DLD1 (cell line): ENCODE measurements at regions not wholly inside any gene's neighbourhood (a gene's known extent, or its start where the extent isn't known, plus 50 kb on each side); places are given as distances from the start of the nearest gene placed in this dataset.

Source experiments
- in situ Hi-C: cut with HindIII; loops from 2 replicates; pipeline ENCODE4 v1.10.0; 2017; ENCODE audit warnings: low sequenced_read_pairs

DNA sequence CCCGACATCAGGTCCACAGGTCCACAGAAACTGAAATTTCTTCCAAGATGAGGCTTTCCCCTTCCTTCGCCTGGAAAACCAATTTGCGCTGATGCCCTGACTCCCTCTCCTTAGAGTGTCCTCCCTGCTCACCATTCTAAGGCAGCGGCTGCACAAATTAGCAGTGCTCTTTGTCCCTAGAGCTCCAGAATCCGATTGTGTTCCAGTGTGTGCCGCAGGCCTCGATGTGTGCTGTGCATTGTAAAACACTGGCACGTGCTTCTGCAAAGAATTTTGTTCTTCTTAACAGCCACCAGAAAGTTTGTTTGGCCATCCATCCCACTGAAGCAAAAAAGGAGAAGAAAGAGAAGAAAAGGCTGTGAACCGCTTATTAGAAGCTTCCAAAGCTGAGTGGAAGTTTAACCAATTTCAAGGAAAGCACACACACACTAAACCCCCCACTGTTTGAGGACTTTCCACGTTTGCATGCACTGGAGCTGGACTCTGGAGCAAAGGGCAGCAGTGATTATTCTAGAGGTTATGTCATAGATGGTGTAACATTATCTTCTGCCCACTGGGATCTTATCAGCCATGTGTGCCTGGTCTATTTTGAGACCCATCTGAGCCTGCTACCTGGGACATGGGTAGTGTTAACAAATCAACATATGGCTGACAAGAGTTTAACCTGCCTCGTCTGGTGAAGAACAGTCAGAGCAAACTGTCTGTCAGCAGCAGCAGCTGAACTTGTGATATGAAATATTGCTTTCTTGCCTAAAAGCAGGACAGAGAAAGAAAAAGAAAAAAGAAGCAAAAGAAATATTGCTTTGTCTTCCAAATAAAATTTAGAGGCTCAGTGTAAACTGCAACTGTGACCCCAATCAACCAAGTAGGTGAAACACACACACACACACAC lies 64.9 kb upstream of the RREB1 start:
- in situ Hi-C loops, result no loop called here

DNA sequence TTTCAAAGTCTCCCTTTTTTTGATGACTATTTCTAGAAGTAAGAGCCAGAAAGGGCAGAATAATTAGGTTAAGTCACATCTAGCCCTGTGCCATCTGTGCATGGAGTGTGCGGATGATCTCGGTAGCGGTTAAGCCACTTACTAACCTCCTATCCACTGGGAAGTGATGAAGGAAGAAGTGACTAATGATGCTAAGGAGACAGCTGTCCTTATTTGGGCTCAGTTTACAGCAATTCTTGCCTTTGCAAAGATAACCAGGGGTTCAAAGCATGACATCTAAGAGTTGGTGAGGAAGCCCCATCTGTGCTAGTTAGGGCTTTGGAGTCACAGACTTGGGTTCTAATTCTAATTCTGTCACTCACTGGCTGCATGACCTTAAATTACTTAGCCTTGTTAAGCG lies 62.4 kb upstream of the RREB1 start:
- in situ Hi-C loops, result no loop called here

DNA sequence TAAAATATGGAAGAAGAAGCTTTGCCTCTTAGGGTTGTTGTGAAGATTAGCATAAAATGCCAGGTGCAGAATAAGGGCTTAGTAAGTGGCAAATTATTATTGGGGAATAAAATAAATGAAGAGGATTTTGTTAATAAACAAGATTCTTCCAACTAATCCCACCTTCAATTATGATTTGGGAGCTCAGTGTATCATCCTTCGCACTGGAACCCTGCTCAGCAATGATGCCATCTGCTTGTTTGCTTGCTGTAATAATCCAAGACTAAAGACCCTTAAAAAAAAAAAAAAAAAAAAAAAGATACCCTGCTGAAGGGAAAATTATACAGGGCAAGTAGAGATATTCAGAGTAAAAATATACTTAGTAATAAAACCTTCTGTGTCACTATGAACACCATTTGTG lies 62.0 kb upstream of the RREB1 start:
- in situ Hi-C loops, result no loop called here

DNA sequence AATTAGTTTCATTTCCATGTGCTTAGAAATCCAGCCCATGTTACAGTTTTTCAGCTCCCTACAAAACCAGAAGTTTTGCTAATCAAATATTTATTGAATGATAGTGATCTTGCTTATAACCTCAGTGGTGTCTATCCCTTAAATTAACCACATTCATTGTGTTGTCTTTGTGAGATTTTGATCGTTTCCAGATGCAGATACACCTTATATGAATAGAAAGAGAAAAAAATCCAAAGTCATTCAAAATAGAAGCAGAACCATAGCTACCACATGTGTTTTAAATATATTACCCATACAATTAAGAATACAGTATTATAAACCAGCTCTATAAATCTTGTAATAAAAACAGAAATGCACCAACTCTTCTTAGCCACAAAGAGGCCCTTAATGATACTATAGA lies 60.6 kb upstream of the RREB1 start:
- in situ Hi-C loops, result no loop called here

DNA sequence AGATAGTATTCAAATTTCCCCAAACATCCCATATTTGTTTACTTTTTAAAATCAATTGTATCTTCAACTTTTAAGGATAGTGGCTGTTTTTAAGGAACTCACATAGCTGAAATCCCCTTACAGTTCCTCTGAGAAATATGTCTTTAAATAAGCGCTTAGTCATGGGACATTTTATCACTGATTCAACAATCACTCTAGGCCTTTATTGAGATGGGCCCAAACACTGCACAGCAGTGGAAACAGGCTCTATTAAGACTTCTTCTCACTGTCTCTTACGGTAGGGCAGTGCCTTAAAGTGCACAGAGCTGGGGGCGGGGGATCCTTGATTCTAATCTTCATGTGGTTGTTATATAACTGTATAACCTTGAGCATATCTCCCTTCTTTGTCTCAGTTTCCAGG lies 59.8 kb upstream of the RREB1 start:
- in situ Hi-C loops, result no loop called here

DNA sequence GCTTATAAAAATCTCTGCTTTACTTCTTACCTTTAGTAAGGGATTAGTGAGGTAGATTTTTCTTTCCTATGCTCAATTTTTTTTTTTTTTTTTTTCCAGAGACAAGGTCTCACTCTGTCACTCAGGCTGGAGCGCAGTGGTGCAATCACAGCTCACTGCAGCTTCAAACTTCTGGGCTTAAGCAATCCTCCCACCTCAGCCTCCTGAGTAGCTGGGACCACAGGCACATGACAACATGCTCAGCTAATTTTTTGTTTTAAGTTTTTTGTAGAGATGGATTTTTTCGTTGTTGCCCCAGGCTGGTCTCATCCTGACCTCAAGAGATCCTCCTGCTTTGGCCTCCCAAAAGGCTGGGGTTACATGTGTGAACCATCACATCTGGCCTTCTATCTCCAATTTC lies 58.9 kb upstream of the RREB1 start:
- in situ Hi-C loops, result no loop called here

DNA sequence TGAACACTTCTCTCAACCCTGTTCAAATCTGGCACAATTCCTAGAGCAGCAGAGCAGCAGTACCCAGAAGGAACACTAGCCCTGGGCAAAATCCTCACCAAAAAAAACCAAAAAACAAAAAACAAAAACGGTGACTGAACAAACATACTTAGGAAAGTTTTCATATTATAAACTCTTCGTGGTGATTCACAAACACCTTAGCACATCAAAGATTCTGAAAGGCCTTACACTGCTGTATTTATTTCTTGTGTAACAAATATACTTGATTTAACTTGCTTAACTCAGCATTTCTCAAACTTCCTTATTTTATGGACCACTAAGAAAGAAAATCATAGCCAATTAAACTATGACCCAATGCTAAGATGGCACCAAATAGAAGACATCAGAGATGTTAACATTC lies 57.8 kb upstream of the RREB1 start:
- in situ Hi-C loops, result no loop called here

DNA sequence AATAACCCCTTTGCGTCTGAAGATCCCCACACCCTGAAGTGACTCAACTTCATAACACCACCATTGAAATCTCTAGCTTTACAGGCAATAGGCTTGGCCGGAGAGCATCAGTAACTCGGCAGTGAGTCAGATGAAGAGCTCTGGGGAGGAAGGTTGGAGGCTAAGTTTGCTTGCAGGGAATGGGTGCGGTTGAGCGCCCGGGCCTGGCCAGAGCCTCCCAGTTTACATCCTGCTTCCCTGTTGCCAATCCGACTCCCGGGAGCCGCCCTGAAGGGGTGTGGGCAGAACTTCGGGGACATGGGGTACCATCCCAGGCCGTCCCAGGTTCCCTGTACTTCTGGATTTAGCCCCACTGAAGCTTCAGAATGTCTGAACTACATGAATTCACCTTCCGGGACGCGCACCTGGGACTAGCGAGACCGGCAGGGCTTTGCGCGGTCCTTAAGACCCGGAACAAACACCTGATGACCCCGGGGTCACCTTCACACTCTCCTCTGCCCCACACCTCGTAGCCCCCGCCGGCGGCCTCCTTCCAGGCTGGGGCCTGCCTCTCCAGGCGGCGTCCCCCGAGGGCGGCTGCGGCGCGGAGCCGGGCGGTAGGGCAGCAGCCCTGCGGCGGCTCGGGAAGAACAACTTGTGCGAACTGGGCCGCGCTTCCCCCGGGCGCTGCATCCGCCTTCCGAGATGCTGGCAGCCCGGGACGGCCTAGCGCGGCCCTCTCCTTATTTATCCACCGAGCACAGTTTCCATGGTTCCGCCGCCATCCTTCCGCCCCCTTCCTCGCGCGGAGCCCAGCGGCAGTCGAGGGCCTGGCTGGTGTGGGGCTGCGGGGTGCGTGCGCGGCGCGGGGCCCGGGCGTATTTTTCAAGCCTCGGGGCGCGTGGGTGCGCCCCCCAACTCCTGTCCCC lies 56.6 kb upstream of the RREB1 start:
- in situ Hi-C loops, result no loop called here

DNA sequence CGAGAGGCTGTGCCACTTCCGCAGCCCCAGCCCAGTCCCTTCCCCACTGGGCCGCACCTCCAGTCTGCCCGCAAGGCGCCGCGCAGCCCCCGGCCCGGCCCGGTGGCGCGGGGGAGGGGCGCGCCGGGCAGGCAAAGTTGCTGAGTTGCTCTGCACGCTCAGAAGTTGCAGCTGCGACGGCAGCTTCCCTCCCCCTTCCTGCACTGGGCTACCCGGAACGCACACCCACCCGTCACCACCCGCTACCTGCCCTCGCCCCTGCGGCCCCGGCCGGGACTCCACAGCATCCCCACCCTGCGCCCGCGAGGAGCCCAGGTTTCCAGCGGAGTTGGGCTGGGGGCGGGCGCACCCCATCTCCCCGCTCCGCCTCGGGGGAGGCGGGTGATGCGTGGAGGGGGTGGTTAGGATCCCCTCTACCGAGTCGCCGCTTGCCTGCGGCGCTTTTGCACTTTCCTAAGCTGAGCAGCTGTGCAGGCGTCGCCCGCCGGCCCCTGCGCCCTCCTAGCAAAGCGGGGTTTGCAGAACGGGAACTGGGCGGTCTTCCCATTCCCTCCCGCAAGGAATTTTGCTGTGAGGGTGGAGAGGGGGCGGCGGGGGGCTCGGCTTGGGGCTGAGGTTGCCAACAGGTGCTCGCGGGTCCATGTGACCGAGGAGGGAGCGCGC lies 55.9 kb upstream of the RREB1 start:
- in situ Hi-C loops, result no loop called here

DNA sequence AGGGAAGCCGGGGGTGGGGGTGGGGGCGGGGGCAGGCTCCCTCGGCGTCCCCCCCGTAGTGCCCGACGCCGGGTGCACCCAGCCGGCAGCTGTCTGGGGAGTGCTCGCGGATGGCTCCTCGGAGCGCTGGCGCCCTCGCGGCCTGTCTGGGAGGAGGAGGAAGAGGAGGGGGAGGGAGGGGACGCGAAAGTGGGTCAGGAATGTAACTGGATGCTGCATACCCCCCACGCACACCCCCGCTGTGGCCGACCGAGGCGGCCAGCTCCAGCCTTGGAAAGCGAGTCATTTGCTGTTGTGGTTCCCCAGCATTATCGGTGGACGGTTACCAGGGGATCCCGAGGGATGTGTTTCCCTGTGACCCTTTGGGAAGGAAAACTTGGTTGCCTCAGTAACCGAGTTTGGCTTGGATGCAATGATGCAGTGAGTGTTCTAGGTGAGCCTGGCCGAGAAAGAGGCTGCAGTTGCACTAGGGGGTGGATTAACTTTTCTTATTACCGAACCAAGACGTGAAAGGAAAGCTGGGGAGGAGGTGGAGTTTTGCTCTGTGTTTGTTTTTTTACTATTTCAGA lies 55.2 kb upstream of the RREB1 start:
- in situ Hi-C loops, result no loop called here

DNA sequence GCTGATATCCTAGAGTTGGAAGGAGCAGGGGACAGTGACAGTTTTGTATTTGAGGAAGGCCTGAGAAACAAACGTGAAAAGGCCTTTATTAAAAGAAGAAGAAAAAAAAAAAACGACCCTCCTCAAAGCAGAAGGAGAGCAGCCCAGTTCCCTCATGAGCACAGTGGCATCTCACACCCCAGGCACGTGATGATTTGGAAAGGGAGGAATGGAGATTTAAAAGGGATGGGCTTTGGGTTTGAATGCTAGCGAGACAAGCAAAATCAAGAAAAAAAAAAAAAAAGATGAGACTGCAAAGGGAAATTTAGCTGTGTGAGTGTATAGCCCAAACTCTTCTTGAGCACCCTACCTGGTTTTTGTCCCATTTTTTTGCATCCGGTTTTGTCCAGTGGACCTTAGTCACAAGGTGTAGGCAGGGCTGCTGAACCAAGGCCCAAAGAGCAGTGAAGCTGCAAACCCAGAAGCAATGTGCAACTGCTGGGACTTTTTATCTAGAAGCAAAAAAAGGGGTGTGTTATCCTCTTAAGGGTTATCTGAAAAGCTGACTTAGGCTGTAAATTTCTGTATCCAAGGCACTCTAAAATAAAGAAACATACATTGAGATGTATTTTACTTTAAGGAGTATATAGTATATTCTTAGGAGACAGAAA lies 54.5 kb upstream of the RREB1 start:
- in situ Hi-C loops, result no loop called here
